Esophagus muscularis mucosa (tissue), 4 donors: ENCODE measurements at regions not wholly inside any gene's neighbourhood (a gene's known extent, or its start where the extent isn't known, plus 50 kb on each side); places are given as distances from the start of the nearest gene placed in this dataset.

Source experiments
- DNase-seq: peaks from one replicate; pipeline ENCODE4 v3.0.0-alpha.2; 2017; ENCODE audit errors: extremely low spot score
- H3K27ac ChIP-seq, 4 donors: fragments of 200-600 bp; sonication (generic); replicated peaks in 1 of 4; 1 replicate in 3 of 4; 2 replicates in 1 of 4; pipeline ENCODE4 v1.5.1; 2016 to 2019; ENCODE audit warnings: mild to moderate bottlenecking in 1 of 4
- H3K27me3 ChIP-seq, 4 donors: fragments of 200-600 bp; sonication (generic); one replicate each; pipeline versions ENCODE4 v1.5.1 to v1.6.0; 2016 to 2019
- H3K36me3 ChIP-seq, 4 donors: fragments of 200-600 bp; sonication (generic); one replicate each; pipeline ENCODE4 v1.5.1; 2016 to 2019
- H3K4me1 ChIP-seq, 4 donors: fragments of 200-600 bp; sonication (generic); one replicate each; pipeline ENCODE4 v1.5.1; 2016 to 2019
- H3K4me3 ChIP-seq, 4 donors: fragments of 200-600 bp; sonication (generic); 1 replicate in 2 of 4; 2 replicates in 2 of 4; pipeline ENCODE4 v1.5.1; 2016 to 2019; ENCODE audit warnings: mild to moderate bottlenecking in 4 of 4, moderate library complexity in 1 of 4
- H3K9me3 ChIP-seq, 4 donors: fragments of 200-600 bp; sonication (generic); 1 replicate in 3 of 4; 2 replicates in 1 of 4; pipeline ENCODE4 v1.5.1; 2016 to 2019
- EP300 ChIP-seq: sonication (generic); formaldehyde crosslinking; IDR thresholded peaks from one replicate; pipeline ENCODE4 v1.6.1; 2017; ENCODE audit warnings: antibody characterized with exemption
- POLR2A ChIP-seq: fragments of 450-650 bp; IDR thresholded peaks from one replicate; pipeline ENCODE4 v1.6.1; 2017; ENCODE audit warnings: antibody characterized with exemption, moderate library complexity, mild to moderate bottlenecking, low read depth
- POLR2AphosphoS5 ChIP-seq, 2 donors: sonication (generic); formaldehyde crosslinking; IDR thresholded peaks; one replicate each; pipeline ENCODE4 v1.6.1; 2017; ENCODE audit warnings: antibody characterized with exemption in 2 of 2
- WGBS: methylation state at CpG from one replicate; pipeline ENCODE4 v1.1.5; 2018; 5-methylcytosine and 5-hydroxymethylcytosine counted together
- intact Hi-C: fragments of 100-400 bp; cut with DNase I; formaldehyde crosslinking; loops from one replicate; pipeline ENCODE4 v1.15.1; 2023
- TF ChIP-seq, protein P1 (sequence below), 3 experiments: fragments of 200-600 bp in 2 of 3; fragments of 450-650 bp in 1 of 3; sonication (generic) in 2 of 3; IDR thresholded peaks; one replicate each; pipeline ENCODE4 v1.5.1; 2017 to 2019; ENCODE audit warnings: antibody characterized with exemption in 3 of 3, mild to moderate bottlenecking in 2 of 3, moderate library complexity in 1 of 3

GRCh38 chr13:97583907-97584497 lies 150.0 kb downstream of the RAP2A start:
- Histone ChIP-seq H3K9me3 (no peaks in the 10 kb centered on the region), H3K27ac (no peak overlapping the region), H3K27me3 (peaks cover 0 to 3% (median 0%) of the 10 kb centered on the region in 4 donors), H3K4me3 (no peak overlapping the region), H3K4me1 (no peaks in the 10 kb centered on the region), H3K36me3 (no peaks in the 10 kb centered on the region)
- intact Hi-C loops: no loop called here
- TF ChIP-seq POLR2A: no peak
- TF ChIP-seq, protein P1, sequence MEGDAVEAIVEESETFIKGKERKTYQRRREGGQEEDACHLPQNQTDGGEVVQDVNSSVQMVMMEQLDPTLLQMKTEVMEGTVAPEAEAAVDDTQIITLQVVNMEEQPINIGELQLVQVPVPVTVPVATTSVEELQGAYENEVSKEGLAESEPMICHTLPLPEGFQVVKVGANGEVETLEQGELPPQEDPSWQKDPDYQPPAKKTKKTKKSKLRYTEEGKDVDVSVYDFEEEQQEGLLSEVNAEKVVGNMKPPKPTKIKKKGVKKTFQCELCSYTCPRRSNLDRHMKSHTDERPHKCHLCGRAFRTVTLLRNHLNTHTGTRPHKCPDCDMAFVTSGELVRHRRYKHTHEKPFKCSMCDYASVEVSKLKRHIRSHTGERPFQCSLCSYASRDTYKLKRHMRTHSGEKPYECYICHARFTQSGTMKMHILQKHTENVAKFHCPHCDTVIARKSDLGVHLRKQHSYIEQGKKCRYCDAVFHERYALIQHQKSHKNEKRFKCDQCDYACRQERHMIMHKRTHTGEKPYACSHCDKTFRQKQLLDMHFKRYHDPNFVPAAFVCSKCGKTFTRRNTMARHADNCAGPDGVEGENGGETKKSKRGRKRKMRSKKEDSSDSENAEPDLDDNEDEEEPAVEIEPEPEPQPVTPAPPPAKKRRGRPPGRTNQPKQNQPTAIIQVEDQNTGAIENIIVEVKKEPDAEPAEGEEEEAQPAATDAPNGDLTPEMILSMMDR (IDR thresholded peaks at IDR 0.05): no peak
- no peak for TF ChIP-seq POLR2AphosphoS5 (IDR thresholded peaks at IDR 0.05)
- no peak for TF ChIP-seq EP300
- DNase-seq: no peak
- 70% methylated on average over 3 of the region's 3 CpGs for WGBS

GRCh38 chr13:97586941-97587340 lies 153.0 kb downstream of the RAP2A start:
- intact Hi-C loops: no loop called here
- peaks cover 0 to 3% (median 0%) of the 10 kb centered on the region in 4 donors for H3K27me3 ChIP-seq
- DNase-seq: no peak
- no peaks in the 10 kb centered on the region for H3K36me3 ChIP-seq
- no peak overlapping the region for H3K4me3 ChIP-seq
- no peaks in the 10 kb centered on the region for H3K9me3 ChIP-seq
- H3K27ac ChIP-seq: no peak overlapping the region
- WGBS: 86% methylated on average over 1 of the region's 1 CpG
- H3K4me1 ChIP-seq: no peaks in the 10 kb centered on the region
- no peak for TF ChIP-seq POLR2AphosphoS5 (IDR thresholded peaks at IDR 0.05)
- no peak for TF ChIP-seq POLR2A
- TF ChIP-seq, protein P1 (IDR thresholded peaks at IDR 0.05): no peak
- no peak for TF ChIP-seq EP300

DNA sequence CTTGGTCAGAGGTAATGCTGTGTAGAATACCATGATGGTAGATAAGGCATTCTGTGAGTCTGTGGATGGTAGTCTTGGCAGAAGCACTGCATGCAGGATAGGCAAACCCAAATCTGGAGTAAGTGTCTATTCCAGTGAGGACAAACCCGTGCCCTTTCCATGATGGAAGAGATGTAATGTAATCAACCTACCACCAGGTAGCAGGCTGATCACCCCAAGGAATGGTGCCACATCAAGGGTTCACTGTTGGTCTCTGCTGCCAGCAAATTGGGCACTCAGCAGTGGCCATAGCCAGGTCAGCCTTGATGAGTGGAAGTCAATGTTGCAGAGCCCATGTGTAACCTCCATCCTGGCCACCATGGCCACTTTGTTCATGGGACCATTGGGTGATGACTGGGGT lies 155.0 kb downstream of the RAP2A start:
- H3K4me3 ChIP-seq: no peak overlapping the region
- TF ChIP-seq, protein P1 (IDR thresholded peaks at IDR 0.05): no peak
- TF ChIP-seq POLR2AphosphoS5 (IDR thresholded peaks at IDR 0.05) (no peak), POLR2A (no peak), EP300 (no peak)
- H3K27me3 ChIP-seq: peaks cover 0 to 3% (median 0%) of the 10 kb centered on the region in 4 donors
- no peak overlapping the region for H3K27ac ChIP-seq
- no peaks in the 10 kb centered on the region for H3K4me1 ChIP-seq
- intact Hi-C loops: no loop called here
- no peaks in the 10 kb centered on the region for H3K36me3 ChIP-seq
- WGBS: no CpG with 5 or more reads among the region's 1 CpG
- H3K9me3 ChIP-seq: no peaks in the 10 kb centered on the region
- no peak for DNase-seq

DNA sequence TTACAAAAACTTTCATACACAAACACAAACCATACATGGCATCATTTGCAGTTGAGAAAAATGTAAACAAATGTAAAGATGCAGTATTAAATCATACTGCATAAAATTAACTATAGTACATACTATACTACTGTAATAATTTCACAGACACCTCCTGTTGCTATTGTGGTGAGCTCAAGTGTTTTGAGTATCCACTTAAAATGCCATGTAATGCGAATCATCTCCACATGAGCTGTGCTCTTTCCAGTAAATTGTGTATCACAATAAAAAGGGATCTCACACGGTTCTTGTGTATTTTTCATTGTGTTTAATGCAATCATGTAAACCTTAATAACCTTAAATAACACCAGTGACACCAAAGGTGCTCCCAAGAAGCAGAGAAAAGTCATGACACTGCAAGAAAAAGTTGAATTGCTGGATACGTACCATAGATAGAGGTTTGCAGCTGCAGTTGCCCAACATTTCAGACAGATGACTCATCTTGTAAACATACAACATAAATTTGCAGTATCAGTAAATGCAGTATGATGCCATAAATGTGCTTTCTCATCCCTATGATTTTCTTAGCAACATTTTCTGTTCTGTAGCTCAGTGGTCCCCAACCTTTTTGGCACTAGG lies 166.6 kb downstream of the RAP2A start:
- Histone ChIP-seq H3K4me1 (no peaks in the 10 kb centered on the region), H3K27ac (no peak overlapping the region), H3K9me3 (peaks cover 0 to 8% (median 5%) of the 10 kb centered on the region in 4 donors), H3K27me3 (no peaks in the 10 kb centered on the region), H3K36me3 (no peaks in the 10 kb centered on the region), H3K4me3 (no peak overlapping the region)
- 70% methylated on average over 3 of the region's 3 CpGs for whole genome bisulfite sequencing
- intact Hi-C loops: no loop called here
- DNase-seq: no peak
- TF ChIP-seq, protein P1 (IDR thresholded peaks at IDR 0.05): no peak
- no peak for TF ChIP-seq EP300
- TF ChIP-seq POLR2AphosphoS5 (IDR thresholded peaks at IDR 0.05): no peak
- TF ChIP-seq POLR2A: no peak
